WTC11 (cell line): ENCODE measurements at regions not wholly inside any gene's neighbourhood (a gene's known extent, or its start where the extent isn't known, plus 50 kb on each side); places are given as distances from the start of the nearest gene placed in this dataset.

Experiments
- ATAC-seq: fragments of 200-7000 bp; cut with Tn5 transposase; 2 replicates; pipeline ENCODE4 v1.10.0; 2021; ENCODE audit warnings: mild to moderate bottlenecking, moderate library complexity
- CTCF ChIA-PET: fragments of 300-600 bp; sonication (Branson Sonifier 250); formaldehyde crosslinking; loops from one replicate; lab custom pipeline; 2021; ENCODE audit warnings: antibody characterized with exemption; lab: Charles Lee
- POLR2A ChIA-PET: fragments of 350-600 bp; sonication (Branson Sonifier 250); formaldehyde crosslinking; loops from one replicate; lab custom pipeline; 2021; ENCODE audit warnings: antibody characterized with exemption; lab: Charles Lee
- DNase-seq: peaks from one replicate; pipeline ENCODE4 v3.0.0; 2021; ENCODE audit warnings: low spot score
- H3K27ac Mint-ChIP-seq: 2 replicates; pipeline ENCODE4 v1.8.0; 2021; ENCODE audit warnings: mixed read lengths
- H3K27me3 Mint-ChIP-seq: 2 replicates; pipeline ENCODE4 v1.8.0; 2021; ENCODE audit warnings: low read depth, mild to moderate bottlenecking, moderate library complexity, mixed read lengths
- H3K36me3 Mint-ChIP-seq: 2 replicates; pipeline ENCODE4 v1.8.0; 2021; ENCODE audit warnings: mixed read lengths
- H3K4me1 Mint-ChIP-seq: 2 replicates; pipeline ENCODE4 v1.8.0; 2022; ENCODE audit warnings: mixed read lengths
- H3K4me3 Mint-ChIP-seq: 2 replicates; pipeline ENCODE4 v1.8.0; 2021; ENCODE audit warnings: mild to moderate bottlenecking, moderate library complexity, mixed read lengths
- H3K9me3 Mint-ChIP-seq: 2 replicates; pipeline ENCODE4 v1.8.0; 2021; ENCODE audit warnings: mixed read lengths
- AR ChIP-seq: fragments of 250-450 bp; sonication (Bioruptor Pico); IDR thresholded peaks from 2 replicates; pipeline ENCODE4 v1.9.0; 2021; ENCODE audit warnings: mild to moderate bottlenecking
- ATF1 ChIP-seq: sonication (generic); formaldehyde crosslinking; IDR thresholded peaks from 2 replicates; pipeline ENCODE4 v1.8.1; 2023; ENCODE audit warnings: mild to moderate bottlenecking, moderate library complexity, missing genetic modification reagents
- ATF2 ChIP-seq: sonication (generic); formaldehyde crosslinking; IDR thresholded peaks from 2 replicates; pipeline ENCODE4 v1.8.1; 2022; ENCODE audit warnings: low read depth, missing genetic modification reagents, borderline replicate concordance
- ATF3 ChIP-seq: sonication (generic); formaldehyde crosslinking; conservative IDR thresholded peaks from 2 replicates; pipeline ENCODE4 v1.8.1; 2022; ENCODE audit warnings: mild to moderate bottlenecking, missing genetic modification reagents
- E2F4 ChIP-seq: sonication (generic); formaldehyde crosslinking; IDR thresholded peaks from 2 replicates; pipeline ENCODE4 v1.8.1; 2022; ENCODE audit warnings: low read depth, mild to moderate bottlenecking, moderate library complexity, missing genetic modification reagents, borderline replicate concordance
- FOXP4 ChIP-seq: sonication (generic); formaldehyde crosslinking; IDR thresholded peaks from 2 replicates; pipeline ENCODE4 v1.8.0; 2022; ENCODE audit warnings: mild to moderate bottlenecking, missing genetic modification reagents
- GRHL2 ChIP-seq: fragments of 250-450 bp; sonication (Bioruptor Pico); IDR thresholded peaks from 2 replicates; pipeline ENCODE4 v1.8.0; 2022; ENCODE audit warnings: mild to moderate bottlenecking, moderate library complexity; ENCODE audit not compliant: insufficient replicate concordance, severe bottlenecking
- GTF2I ChIP-seq: fragments of 250-450 bp; sonication (Bioruptor Pico); conservative IDR thresholded peaks from 2 replicates; pipeline ENCODE4 v1.4.0; 2021; ENCODE audit warnings: mild to moderate bottlenecking
- HMGA2 ChIP-seq: fragments of 250-450 bp; sonication (Bioruptor Pico); IDR thresholded peaks from 2 replicates; pipeline ENCODE4 v1.4.0; 2021; ENCODE audit warnings: mild to moderate bottlenecking, moderate library complexity
- KAT7 ChIP-seq: sonication (generic); formaldehyde crosslinking; IDR thresholded peaks from 2 replicates; pipeline ENCODE4 v1.8.1; 2023; ENCODE audit warnings: missing genetic modification reagents, mild to moderate bottlenecking, borderline replicate concordance
- NFYB ChIP-seq: sonication (generic); formaldehyde crosslinking; conservative IDR thresholded peaks from 2 replicates; pipeline ENCODE4 v1.8.0; 2022; ENCODE audit warnings: low read depth, missing genetic modification reagents
- NR2C2 ChIP-seq: sonication (generic); formaldehyde crosslinking; IDR thresholded peaks from 2 replicates; pipeline ENCODE4 v1.8.0; 2022; ENCODE audit warnings: mild to moderate bottlenecking, missing genetic modification reagents
- SMAD3 ChIP-seq: sonication (generic); formaldehyde crosslinking; IDR thresholded peaks from 2 replicates; pipeline ENCODE4 v1.8.0; 2022; ENCODE audit warnings: missing genetic modification reagents, mild to moderate bottlenecking, borderline replicate concordance
- ZBTB21 ChIP-seq: sonication (generic); formaldehyde crosslinking; IDR thresholded peaks from 2 replicates; pipeline ENCODE4 v1.8.1; 2023; ENCODE audit warnings: mild to moderate bottlenecking, missing genetic modification reagents, borderline replicate concordance
- ZBTB43 ChIP-seq: sonication (generic); formaldehyde crosslinking; IDR thresholded peaks from 2 replicates; pipeline ENCODE4 v1.8.1; 2023; ENCODE audit warnings: mild to moderate bottlenecking, missing genetic modification reagents
- ZNF138 ChIP-seq: sonication (generic); formaldehyde crosslinking; conservative IDR thresholded peaks from 2 replicates; pipeline ENCODE4 v1.8.1; 2022; ENCODE audit warnings: mild to moderate bottlenecking, moderate library complexity, missing genetic modification reagents
- ZNF232 ChIP-seq: sonication (generic); formaldehyde crosslinking; IDR thresholded peaks from 2 replicates; pipeline ENCODE4 v1.8.0; 2022; ENCODE audit warnings: mild to moderate bottlenecking, missing genetic modification reagents
- ZNF423 ChIP-seq: fragments of 250-450 bp; sonication (Bioruptor Pico); IDR thresholded peaks from 2 replicates; pipeline ENCODE4 v2.1.2; 2022; ENCODE audit warnings: mild to moderate bottlenecking, moderate library complexity
- ZSCAN18 ChIP-seq: fragments of 250-450 bp; sonication (Bioruptor Pico); IDR thresholded peaks from 2 replicates; pipeline ENCODE4 v2.1.2; 2022; ENCODE audit warnings: mild to moderate bottlenecking, moderate library complexity

- no peak overlapping the region for H3K27ac Mint-ChIP-seq
- H3K4me3 Mint-ChIP-seq, result no peak overlapping the region
- ATAC-seq, result no peak
- H3K9me3 Mint-ChIP-seq, result no peaks in the 10 kb centered on the region
- no peaks in the 10 kb centered on the region for H3K27me3 Mint-ChIP-seq
- CTCF ChIA-PET, result no interaction called here
- no peaks in the 10 kb centered on the region for H3K36me3 Mint-ChIP-seq
- no peak for TF ChIP-seq E2F4 (CRISPR knock-in tag)
- no peak for TF ChIP-seq SMAD3 (CRISPR knock-in tag)
- no peak for TF ChIP-seq ATF2
- no peak for TF ChIP-seq ZNF423 (CRISPR knock-in tag)
- no peak for TF ChIP-seq NFYB (CRISPR knock-in tag)
- TF ChIP-seq KAT7 (CRISPR knock-in tag), result no peak
- no peak for TF ChIP-seq ZNF232 (CRISPR knock-in tag)
- TF ChIP-seq GRHL2 (CRISPR knock-in tag), result no peak
- no peak for TF ChIP-seq ZBTB43
- TF ChIP-seq ZBTB21 (CRISPR knock-in tag), result no peak
- DNase-seq, result no peak
- POLR2A ChIA-PET, result no interaction called here
- peaks cover 3% of the 10 kb centered on the region; the same call in 1 of the 2 replicates for H3K4me1 Mint-ChIP-seq
Observed at GRCh38 chr14:44616204-44616603, 109.1 kb upstream of the FSCB start.

GRCh38 chr14:44613061-44613712 is 106.1 kb upstream of the FSCB start:
- no peak overlapping the region for H3K27ac Mint-ChIP-seq
- ATAC-seq, result no peak
- H3K4me3 Mint-ChIP-seq, result no peak overlapping the region
- no peaks in the 10 kb centered on the region for H3K9me3 Mint-ChIP-seq
- H3K36me3 Mint-ChIP-seq, result no peaks in the 10 kb centered on the region
- H3K4me1 Mint-ChIP-seq, result peaks cover 3% of the 10 kb centered on the region; the same call in 1 of the 2 replicates
- DNase-seq, result no peak
- no peaks in the 10 kb centered on the region for H3K27me3 Mint-ChIP-seq
- CTCF ChIA-PET, result no interaction called here
- POLR2A ChIA-PET, result no interaction called here
- no peak for TF ChIP-seq SMAD3 (CRISPR knock-in tag)
- TF ChIP-seq GTF2I (CRISPR knock-in tag), result no peak
- TF ChIP-seq ZSCAN18 (CRISPR knock-in tag), result no peak
- TF ChIP-seq AR (CRISPR knock-in tag), result no peak
- TF ChIP-seq ATF3, result no peak
- TF ChIP-seq HMGA2 (CRISPR knock-in tag), result no peak
- no peak for TF ChIP-seq GRHL2 (CRISPR knock-in tag)
- TF ChIP-seq ZBTB21 (CRISPR knock-in tag), result no peak
- no peak for TF ChIP-seq ZNF138
- no peak for TF ChIP-seq NR2C2 (CRISPR knock-in tag)
- TF ChIP-seq FOXP4 (CRISPR knock-in tag), result no peak
- TF ChIP-seq ATF1 (CRISPR knock-in tag), result no peak
